HEK293 (cell line): ENCODE measurements at regions not wholly inside any gene's neighbourhood (a gene's known extent, or its start where the extent isn't known, plus 50 kb on each side); places are given as distances from the start of the nearest gene placed in this dataset.

Source experiments
- CTCF ChIA-PET: fragments of 350-600 bp; formaldehyde crosslinking; extraction: SDS; loops from one replicate; lab custom pipeline; 2021; ENCODE audit warnings: antibody characterized with exemption; lab: Yijun Ruan, JAX
- POLR2A ChIA-PET: fragments of 300-600 bp; formaldehyde crosslinking; extraction: SDS; loops from one replicate; lab custom pipeline; 2020; ENCODE audit warnings: antibody characterized with exemption, inconsistent platforms; lab: Yijun Ruan, JAX
- H3K27ac ChIP-seq: fragments of 200-500 bp; sonication (Bioruptor generic); 2 replicates; pipeline ENCODE4 v1.5.1; 2014; ENCODE audit warnings: low read depth, low read length, control low read depth, inconsistent platforms; ENCODE audit errors: extremely low read depth
- H3K36me3 ChIP-seq, 2 experiments: fragments of 200-500 bp in 1 of 2; sonication (Bioruptor generic) in 1 of 2; 1 replicate in 1 of 2; 2 replicates in 1 of 2; pipeline ENCODE4 v1.5.1; 2014 to 2017; ENCODE audit warnings: inconsistent platforms in 2 of 2, low read length in 2 of 2; ENCODE audit not compliant: control insufficient read depth in 2 of 2, insufficient read depth in 1 of 2
- H3K4me1 ChIP-seq: fragments of 200-500 bp; sonication (Bioruptor generic); 2 replicates; pipeline ENCODE4 v1.5.1; 2014; ENCODE audit warnings: mild to moderate bottlenecking, low read length, inconsistent platforms; ENCODE audit not compliant: control insufficient read depth, insufficient read depth
- H3K4me3 ChIP-seq: 2 replicates; pipeline ENCODE4 v1.5.1; 2011; ENCODE audit warnings: low read depth, mild to moderate bottlenecking, control low read depth, low read length, moderate library complexity
- H3K9me3 ChIP-seq: fragments of 200-500 bp; sonication (Bioruptor generic); 2 replicates; pipeline ENCODE4 v1.5.1; 2014; ENCODE audit warnings: low read depth, low read length, inconsistent platforms; ENCODE audit not compliant: control insufficient read depth, insufficient read depth
- OSR2 ChIP-seq: fragments of 450-650 bp; formaldehyde crosslinking; IDR thresholded peaks from 2 replicates; pipeline ENCODE4 v1.5.1; 2016; ENCODE audit warnings: missing biosample characterization, missing genetic modification characterization
- SCRT1 ChIP-seq: fragments of 450-650 bp; formaldehyde crosslinking; IDR thresholded peaks from 2 replicates; pipeline ENCODE4 v1.5.1; 2016; ENCODE audit warnings: missing biosample characterization, missing genetic modification characterization, borderline replicate concordance
- ZBTB17 ChIP-seq: fragments of 450-650 bp; formaldehyde crosslinking; IDR thresholded peaks from 2 replicates; pipeline ENCODE4 v1.5.1; 2016; ENCODE audit warnings: missing biosample characterization, missing genetic modification characterization
- ZNF10 ChIP-seq: fragments of 450-650 bp; formaldehyde crosslinking; IDR thresholded peaks from 2 replicates; pipeline ENCODE4 v1.5.1; 2017; ENCODE audit warnings: missing biosample characterization, missing genetic modification characterization
- ZNF19 ChIP-seq: fragments of 450-650 bp; formaldehyde crosslinking; IDR thresholded peaks from 2 replicates; pipeline ENCODE4; 2016; ENCODE audit warnings: missing biosample characterization, missing genetic modification characterization, low read depth
- ZNF24 ChIP-seq: fragments of 450-650 bp; formaldehyde crosslinking; IDR thresholded peaks from 2 replicates; pipeline ENCODE4 v1.5.1; 2016; ENCODE audit warnings: missing biosample characterization, missing genetic modification characterization
- ZNF292 ChIP-seq: fragments of 450-650 bp; formaldehyde crosslinking; IDR thresholded peaks from 2 replicates; pipeline ENCODE4 v1.5.1; 2016; ENCODE audit warnings: low read depth, missing biosample characterization, missing genetic modification characterization, borderline replicate concordance
- ZNF423 ChIP-seq: fragments of 450-650 bp; formaldehyde crosslinking; IDR thresholded peaks from 2 replicates; pipeline ENCODE4 v1.5.1; 2016; ENCODE audit warnings: missing biosample characterization, missing genetic modification characterization
- ZNF544 ChIP-seq: fragments of 450-650 bp; formaldehyde crosslinking; IDR thresholded peaks from 2 replicates; pipeline ENCODE4 v1.5.0; 2017; ENCODE audit warnings: missing biosample characterization, missing genetic modification characterization
- ZNF560 ChIP-seq: fragments of 450-650 bp; formaldehyde crosslinking; IDR thresholded peaks from 2 replicates; pipeline ENCODE4 v1.5.1; 2017; ENCODE audit warnings: missing biosample characterization, missing genetic modification characterization, borderline replicate concordance
- ZNF677 ChIP-seq: fragments of 450-650 bp; IDR thresholded peaks from 2 replicates; pipeline ENCODE4 v1.5.0; 2018; ENCODE audit warnings: missing biosample characterization, mild to moderate bottlenecking, missing genetic modification characterization, moderate library complexity
- TF ChIP-seq, protein P1 (sequence below): fragments of 450-650 bp; formaldehyde crosslinking; IDR thresholded peaks from 2 replicates; pipeline ENCODE4 v1.5.1; 2016; ENCODE audit warnings: missing biosample characterization, missing genetic modification characterization
- TF ChIP-seq, protein P2 (sequence below): fragments of 450-650 bp; formaldehyde crosslinking; IDR thresholded peaks from 2 replicates; pipeline ENCODE4 v1.5.1; 2017; ENCODE audit warnings: missing biosample characterization, mild to moderate bottlenecking, missing genetic modification characterization, moderate library complexity
- TF ChIP-seq, protein P3 (sequence below): fragments of 450-650 bp; formaldehyde crosslinking; IDR thresholded peaks from 2 replicates; pipeline ENCODE4 v1.5.1; 2016; ENCODE audit warnings: missing biosample characterization, missing genetic modification characterization
- TF ChIP-seq, protein P4 (sequence below): fragments of 450-650 bp; formaldehyde crosslinking; IDR thresholded peaks from 2 replicates; pipeline ENCODE4 v1.5.1; 2016; ENCODE audit warnings: missing biosample characterization, missing genetic modification characterization
- TF ChIP-seq, protein P5 (sequence below): fragments of 450-650 bp; formaldehyde crosslinking; optimal IDR thresholded peaks from 2 replicates; pipeline ENCODE3; 2016; ENCODE audit warnings: missing biosample characterization, mild to moderate bottlenecking, missing genetic modification characterization

DNA sequence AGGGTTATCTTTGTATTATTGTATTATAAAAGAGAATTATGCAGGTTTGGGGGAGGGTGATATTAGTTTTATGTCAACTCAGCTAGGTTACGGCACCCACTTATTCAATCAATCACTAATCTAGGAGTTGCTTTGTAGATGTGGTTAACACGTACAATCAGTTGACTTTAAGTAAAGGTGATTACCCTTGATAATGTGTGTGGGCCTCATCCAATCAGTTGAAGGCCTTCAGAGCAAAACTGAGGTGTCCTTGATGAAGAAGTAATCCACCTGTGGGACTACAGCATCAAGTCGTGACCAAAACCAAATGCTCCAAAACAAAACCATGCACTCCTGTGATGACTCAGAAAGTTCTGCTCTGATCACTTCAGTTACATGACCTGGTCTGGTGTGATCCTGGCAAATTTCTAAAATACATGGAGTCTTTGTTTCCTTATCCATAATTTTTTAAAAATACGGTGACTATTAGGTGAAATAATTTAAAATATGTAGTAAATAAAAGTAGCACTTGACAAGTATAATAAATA lies 114.1 kb downstream of the IYD start:
- no peaks in the 10 kb centered on the region for H3K9me3 ChIP-seq
- H3K36me3 ChIP-seq = no peaks in the 10 kb centered on the region
- TF ChIP-seq, protein P1, sequence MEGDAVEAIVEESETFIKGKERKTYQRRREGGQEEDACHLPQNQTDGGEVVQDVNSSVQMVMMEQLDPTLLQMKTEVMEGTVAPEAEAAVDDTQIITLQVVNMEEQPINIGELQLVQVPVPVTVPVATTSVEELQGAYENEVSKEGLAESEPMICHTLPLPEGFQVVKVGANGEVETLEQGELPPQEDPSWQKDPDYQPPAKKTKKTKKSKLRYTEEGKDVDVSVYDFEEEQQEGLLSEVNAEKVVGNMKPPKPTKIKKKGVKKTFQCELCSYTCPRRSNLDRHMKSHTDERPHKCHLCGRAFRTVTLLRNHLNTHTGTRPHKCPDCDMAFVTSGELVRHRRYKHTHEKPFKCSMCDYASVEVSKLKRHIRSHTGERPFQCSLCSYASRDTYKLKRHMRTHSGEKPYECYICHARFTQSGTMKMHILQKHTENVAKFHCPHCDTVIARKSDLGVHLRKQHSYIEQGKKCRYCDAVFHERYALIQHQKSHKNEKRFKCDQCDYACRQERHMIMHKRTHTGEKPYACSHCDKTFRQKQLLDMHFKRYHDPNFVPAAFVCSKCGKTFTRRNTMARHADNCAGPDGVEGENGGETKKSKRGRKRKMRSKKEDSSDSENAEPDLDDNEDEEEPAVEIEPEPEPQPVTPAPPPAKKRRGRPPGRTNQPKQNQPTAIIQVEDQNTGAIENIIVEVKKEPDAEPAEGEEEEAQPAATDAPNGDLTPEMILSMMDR (tag by site-specific recombination) = no peak
- TF ChIP-seq ZNF10 = peak; percentile 82
- TF ChIP-seq, all 188 proteins: peak for 1
- Histone ChIP-seq H3K4me3 (no peak overlapping the region), H3K4me1 (no peaks in the 10 kb centered on the region), H3K27ac (no peak overlapping the region)
- CTCF ChIA-PET = no interaction called here
- POLR2A ChIA-PET = interaction anchor here (0.6 kb wide), 1 partner anchor 49 kb away, joined by 5 read pairs; no protein-coding TSS in a partner anchor

DNA sequence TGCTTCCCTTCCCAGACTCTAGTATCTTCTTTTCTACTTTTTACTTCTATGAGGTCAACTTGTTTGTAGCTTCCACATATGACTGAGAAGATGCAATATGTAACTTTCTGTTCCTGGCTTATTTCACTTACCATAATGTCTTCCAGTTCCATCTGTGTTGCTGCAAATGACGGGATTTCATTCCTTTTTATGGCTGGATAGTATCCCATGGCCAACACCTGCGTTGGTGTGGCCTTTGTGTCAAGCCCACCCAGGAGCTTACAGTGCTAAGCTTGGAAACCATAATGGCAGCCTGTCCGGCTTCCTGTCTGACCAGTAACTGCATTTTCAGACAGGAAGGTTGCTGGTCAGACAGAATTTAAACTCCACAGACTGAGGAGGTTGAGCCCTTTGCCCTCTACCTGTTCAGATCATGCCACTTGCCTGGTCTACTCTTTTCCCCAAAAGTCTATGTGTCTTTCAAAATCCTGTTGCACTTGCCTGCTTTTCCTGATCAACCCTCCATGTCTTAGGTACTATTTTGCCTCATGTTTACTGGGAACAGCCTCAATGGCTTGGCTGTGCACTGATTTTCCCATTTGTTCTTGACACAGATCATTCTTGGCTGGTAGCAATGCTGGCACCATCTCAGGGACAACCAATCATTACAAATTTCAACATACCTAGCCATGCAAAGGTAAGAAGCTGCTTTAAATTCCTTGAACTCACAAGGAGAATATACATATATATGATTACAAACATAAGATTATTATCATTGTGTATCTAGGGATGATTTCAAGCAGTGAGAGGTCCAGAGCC lies 114.3 kb upstream of the PLEKHG1 start:
- no peaks in the 10 kb centered on the region for H3K36me3 ChIP-seq
- no peak for TF ChIP-seq SCRT1
- TF ChIP-seq ZNF560 (tag by site-specific recombination) = no peak
- TF ChIP-seq ZNF423 (tag by site-specific recombination) = no peak
- TF ChIP-seq ZNF544 = no peak
- TF ChIP-seq, protein P1 (tag by site-specific recombination) = no peak
- TF ChIP-seq OSR2 (tag by site-specific recombination) = no peak
- TF ChIP-seq ZNF292 (tag by site-specific recombination) = no peak
- no peak for TF ChIP-seq ZBTB17
- TF ChIP-seq, protein P2, sequence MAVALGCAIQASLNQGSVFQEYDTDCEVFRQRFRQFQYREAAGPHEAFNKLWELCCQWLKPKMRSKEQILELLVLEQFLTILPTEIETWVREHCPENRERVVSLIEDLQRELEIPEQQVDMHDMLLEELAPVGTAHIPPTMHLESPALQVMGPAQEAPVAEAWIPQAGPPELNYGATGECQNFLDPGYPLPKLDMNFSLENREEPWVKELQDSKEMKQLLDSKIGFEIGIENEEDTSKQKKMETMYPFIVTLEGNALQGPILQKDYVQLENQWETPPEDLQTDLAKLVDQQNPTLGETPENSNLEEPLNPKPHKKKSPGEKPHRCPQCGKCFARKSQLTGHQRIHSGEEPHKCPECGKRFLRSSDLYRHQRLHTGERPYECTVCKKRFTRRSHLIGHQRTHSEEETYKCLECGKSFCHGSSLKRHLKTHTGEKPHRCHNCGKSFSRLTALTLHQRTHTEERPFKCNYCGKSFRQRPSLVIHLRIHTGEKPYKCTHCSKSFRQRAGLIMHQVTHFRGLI = no peak
- TF ChIP-seq ZNF19 (tag by site-specific recombination) = no peak
- TF ChIP-seq ZNF677 (tag by site-specific recombination) = no peak
- TF ChIP-seq, protein P3, sequence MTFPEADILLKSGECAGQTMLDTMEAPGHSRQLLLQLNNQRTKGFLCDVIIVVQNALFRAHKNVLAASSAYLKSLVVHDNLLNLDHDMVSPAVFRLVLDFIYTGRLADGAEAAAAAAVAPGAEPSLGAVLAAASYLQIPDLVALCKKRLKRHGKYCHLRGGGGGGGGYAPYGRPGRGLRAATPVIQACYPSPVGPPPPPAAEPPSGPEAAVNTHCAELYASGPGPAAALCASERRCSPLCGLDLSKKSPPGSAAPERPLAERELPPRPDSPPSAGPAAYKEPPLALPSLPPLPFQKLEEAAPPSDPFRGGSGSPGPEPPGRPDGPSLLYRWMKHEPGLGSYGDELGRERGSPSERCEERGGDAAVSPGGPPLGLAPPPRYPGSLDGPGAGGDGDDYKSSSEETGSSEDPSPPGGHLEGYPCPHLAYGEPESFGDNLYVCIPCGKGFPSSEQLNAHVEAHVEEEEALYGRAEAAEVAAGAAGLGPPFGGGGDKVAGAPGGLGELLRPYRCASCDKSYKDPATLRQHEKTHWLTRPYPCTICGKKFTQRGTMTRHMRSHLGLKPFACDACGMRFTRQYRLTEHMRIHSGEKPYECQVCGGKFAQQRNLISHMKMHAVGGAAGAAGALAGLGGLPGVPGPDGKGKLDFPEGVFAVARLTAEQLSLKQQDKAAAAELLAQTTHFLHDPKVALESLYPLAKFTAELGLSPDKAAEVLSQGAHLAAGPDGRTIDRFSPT (tag by site-specific recombination) = no peak
- TF ChIP-seq, protein P4, sequence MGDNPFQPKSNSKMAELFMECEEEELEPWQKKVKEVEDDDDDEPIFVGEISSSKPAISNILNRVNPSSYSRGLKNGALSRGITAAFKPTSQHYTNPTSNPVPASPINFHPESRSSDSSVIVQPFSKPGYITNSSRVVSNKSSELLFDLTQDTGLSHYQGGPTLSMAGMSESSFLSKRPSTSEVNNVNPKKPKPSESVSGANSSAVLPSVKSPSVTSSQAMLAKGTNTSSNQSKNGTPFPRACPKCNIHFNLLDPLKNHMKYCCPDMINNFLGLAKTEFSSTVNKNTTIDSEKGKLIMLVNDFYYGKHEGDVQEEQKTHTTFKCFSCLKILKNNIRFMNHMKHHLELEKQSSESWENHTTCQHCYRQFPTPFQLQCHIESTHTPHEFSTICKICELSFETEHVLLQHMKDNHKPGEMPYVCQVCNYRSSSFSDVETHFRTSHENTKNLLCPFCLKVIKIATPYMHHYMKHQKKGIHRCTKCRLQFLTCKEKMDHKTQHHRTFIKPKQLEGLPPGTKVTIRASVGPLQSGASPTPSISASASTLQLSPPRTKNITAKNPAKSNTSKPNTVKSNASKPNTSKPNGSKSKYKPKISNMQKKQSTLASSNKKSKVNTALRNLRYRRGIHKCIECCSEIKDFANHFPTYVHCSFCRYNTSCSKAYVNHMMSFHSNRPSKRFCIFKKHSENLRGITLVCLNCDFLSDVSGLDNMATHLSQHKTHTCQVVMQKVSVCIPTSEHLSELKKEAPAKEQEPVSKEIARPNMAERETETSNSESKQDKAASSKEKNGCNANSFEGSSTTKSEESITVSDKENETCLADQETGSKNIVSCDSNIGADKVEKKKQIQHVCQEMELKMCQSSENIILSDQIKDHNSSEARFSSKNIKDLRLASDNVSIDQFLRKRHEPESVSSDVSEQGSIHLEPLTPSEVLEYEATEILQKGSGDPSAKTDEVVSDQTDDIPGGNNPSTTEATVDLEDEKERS (tag by site-specific recombination) = no peak
- TF ChIP-seq, protein P5, sequence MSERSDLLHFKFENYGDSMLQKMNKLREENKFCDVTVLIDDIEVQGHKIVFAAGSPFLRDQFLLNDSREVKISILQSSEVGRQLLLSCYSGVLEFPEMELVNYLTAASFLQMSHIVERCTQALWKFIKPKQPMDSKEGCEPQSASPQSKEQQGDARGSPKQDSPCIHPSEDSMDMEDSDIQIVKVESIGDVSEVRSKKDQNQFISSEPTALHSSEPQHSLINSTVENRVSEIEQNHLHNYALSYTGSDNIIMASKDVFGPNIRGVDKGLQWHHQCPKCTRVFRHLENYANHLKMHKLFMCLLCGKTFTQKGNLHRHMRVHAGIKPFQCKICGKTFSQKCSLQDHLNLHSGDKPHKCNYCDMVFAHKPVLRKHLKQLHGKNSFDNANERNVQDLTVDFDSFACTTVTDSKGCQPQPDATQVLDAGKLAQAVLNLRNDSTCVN (tag by site-specific recombination) = no peak
- TF ChIP-seq ZNF24 (tag by site-specific recombination) = no peak
- H3K4me3 ChIP-seq = no peak overlapping the region
- H3K27ac ChIP-seq = no peak overlapping the region
- no peaks in the 10 kb centered on the region for H3K4me1 ChIP-seq
- no peaks in the 10 kb centered on the region for H3K9me3 ChIP-seq
- ChIA-PET CTCF (interaction anchor here (0.6 to 1.3 kb wide), 2 partner anchors 67 to 76 kb away, joined by 3 to 5 read pairs; no protein-coding TSS in a partner anchor), POLR2A (no interaction called here)
